ENCODE measurements at regions not wholly inside any gene's neighbourhood (a gene's known extent, or its start where the extent isn't known, plus 50 kb on each side); places are given as distances from the start of the nearest gene placed in this dataset.

- no peak for TF ChIP-seq POU6F1 (CRISPR knock-in tag; IDR thresholded peaks at IDR 0.05; ENCODE audit: borderline replicate concordance, low read depth)
- no peak for TF ChIP-seq ZNF8 (CRISPR knock-in tag; IDR thresholded peaks at IDR 0.05)
- no peak for TF ChIP-seq PATZ1 (CRISPR knock-in tag; IDR thresholded peaks at IDR 0.05; ENCODE audit: borderline replicate concordance)
- TF ChIP-seq CSDC2 (CRISPR knock-in tag; IDR thresholded peaks at IDR 0.05): no peak
These were observed 135.7 kb upstream of the TBX20 start (continued) for GRCh38 chr7:35389636-35390035.

- ATAC-seq: no peak
- no peak for TF ChIP-seq BACH2 (CRISPR knock-in tag; IDR thresholded peaks at IDR 0.05; ENCODE audit: borderline replicate concordance)
- no peak for TF ChIP-seq CREB5 (CRISPR knock-in tag; IDR thresholded peaks at IDR 0.05; ENCODE audit: low read depth)
- TF ChIP-seq CSRNP3 (CRISPR knock-in tag; IDR thresholded peaks at IDR 0.05): no peak
- no peak for TF ChIP-seq ZFP30 (CRISPR knock-in tag; IDR thresholded peaks at IDR 0.05)
- no peak for TF ChIP-seq RARB (CRISPR knock-in tag; IDR thresholded peaks at IDR 0.05)
- TF ChIP-seq SNAI2 (CRISPR knock-in tag; IDR thresholded peaks at IDR 0.05): no peak
- TF ChIP-seq ZC3H10 (CRISPR knock-in tag; IDR thresholded peaks at IDR 0.05): no peak
These were observed 133.2 kb upstream of the TBX20 start for GRCh38 chr7:35386816-35387706.

GRCh38 chr7:35386082-35386815, 132.3 kb upstream of the TBX20 start:
- ATAC-seq: no peak
- no peak for TF ChIP-seq SNAI2 (CRISPR knock-in tag; IDR thresholded peaks at IDR 0.05)
- no peak for TF ChIP-seq PATZ1 (CRISPR knock-in tag; IDR thresholded peaks at IDR 0.05; ENCODE audit: borderline replicate concordance)
- TF ChIP-seq GLIS3 (CRISPR knock-in tag; IDR thresholded peaks at IDR 0.05): no peak
- TF ChIP-seq ESRRG (CRISPR knock-in tag; IDR thresholded peaks at IDR 0.05): no peak
- no peak for TF ChIP-seq ZNF70 (CRISPR knock-in tag; IDR thresholded peaks at IDR 0.05)
- no peak for TF ChIP-seq POU6F1 (CRISPR knock-in tag; IDR thresholded peaks at IDR 0.05; ENCODE audit: borderline replicate concordance, low read depth)
- TF ChIP-seq PPARA (CRISPR knock-in tag; IDR thresholded peaks at IDR 0.05; ENCODE audit: borderline replicate concordance): no peak
- no peak for TF ChIP-seq ZNF8 (CRISPR knock-in tag; IDR thresholded peaks at IDR 0.05)
- TF ChIP-seq BACH2 (CRISPR knock-in tag; IDR thresholded peaks at IDR 0.05; ENCODE audit: borderline replicate concordance): no peak
- TF ChIP-seq RARB (CRISPR knock-in tag; IDR thresholded peaks at IDR 0.05): no peak
- TF ChIP-seq ZFP30 (CRISPR knock-in tag; IDR thresholded peaks at IDR 0.05): no peak
- no peak for TF ChIP-seq TCF4 (CRISPR knock-in tag; IDR thresholded peaks at IDR 0.05; ENCODE audit: borderline replicate concordance)
- no peak for TF ChIP-seq CSRNP3 (CRISPR knock-in tag; IDR thresholded peaks at IDR 0.05)
- TF ChIP-seq ZNF565 (CRISPR knock-in tag; conservative IDR thresholded peaks at IDR 0.05; ENCODE audit: low read depth): no peak
- no peak for TF ChIP-seq TSHZ2 (CRISPR knock-in tag; IDR thresholded peaks at IDR 0.05)
- no peak for TF ChIP-seq OSR1 (CRISPR knock-in tag; IDR thresholded peaks at IDR 0.05)
- TF ChIP-seq ZFP3 (CRISPR knock-in tag; IDR thresholded peaks at IDR 0.05): no peak
- no peak for TF ChIP-seq ISL1 (CRISPR knock-in tag; IDR thresholded peaks at IDR 0.05)
